C4-2B (cell line): ENCODE measurements at regions not wholly inside any gene's neighbourhood (a gene's known extent, or its start where the extent isn't known, plus 50 kb on each side); places are given as distances from the start of the nearest gene placed in this dataset.

Source experiments
- H3K27ac ChIP-seq: fragments of 450-650 bp; 2 replicates; pipeline ENCODE4 v1.5.1; 2017
- ZFX ChIP-seq: fragments of 450-650 bp; IDR thresholded peaks from 2 replicates; pipeline ENCODE4 v1.6.1; 2017
- TF ChIP-seq, protein P1 (sequence below): fragments of 450-650 bp; conservative IDR thresholded peaks from 2 replicates; pipeline ENCODE4 v1.5.1; 2017; ENCODE audit warnings: mild to moderate bottlenecking

DNA sequence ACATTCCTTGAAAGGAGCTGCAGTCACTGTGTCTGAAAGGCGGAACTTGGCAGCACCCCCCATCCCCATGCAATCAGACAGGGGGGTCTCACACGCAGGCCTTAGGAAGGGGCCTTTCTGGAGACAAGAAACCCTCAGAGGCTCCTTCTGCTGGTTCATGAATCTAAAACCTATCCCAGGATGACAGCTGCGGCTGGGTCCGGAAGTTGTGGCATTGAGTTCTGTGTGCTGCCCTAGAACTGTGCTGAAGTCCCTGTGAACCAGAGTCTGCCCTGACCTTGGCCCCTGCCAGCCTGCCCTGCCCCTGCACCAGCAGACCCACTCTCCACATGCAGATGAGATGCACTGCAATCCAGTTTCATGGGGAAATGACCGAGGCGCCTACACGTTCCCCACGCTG lies 268.0 kb downstream of the CTTN start:
- no peak for TF ChIP-seq ZFX
- TF ChIP-seq, protein P1, sequence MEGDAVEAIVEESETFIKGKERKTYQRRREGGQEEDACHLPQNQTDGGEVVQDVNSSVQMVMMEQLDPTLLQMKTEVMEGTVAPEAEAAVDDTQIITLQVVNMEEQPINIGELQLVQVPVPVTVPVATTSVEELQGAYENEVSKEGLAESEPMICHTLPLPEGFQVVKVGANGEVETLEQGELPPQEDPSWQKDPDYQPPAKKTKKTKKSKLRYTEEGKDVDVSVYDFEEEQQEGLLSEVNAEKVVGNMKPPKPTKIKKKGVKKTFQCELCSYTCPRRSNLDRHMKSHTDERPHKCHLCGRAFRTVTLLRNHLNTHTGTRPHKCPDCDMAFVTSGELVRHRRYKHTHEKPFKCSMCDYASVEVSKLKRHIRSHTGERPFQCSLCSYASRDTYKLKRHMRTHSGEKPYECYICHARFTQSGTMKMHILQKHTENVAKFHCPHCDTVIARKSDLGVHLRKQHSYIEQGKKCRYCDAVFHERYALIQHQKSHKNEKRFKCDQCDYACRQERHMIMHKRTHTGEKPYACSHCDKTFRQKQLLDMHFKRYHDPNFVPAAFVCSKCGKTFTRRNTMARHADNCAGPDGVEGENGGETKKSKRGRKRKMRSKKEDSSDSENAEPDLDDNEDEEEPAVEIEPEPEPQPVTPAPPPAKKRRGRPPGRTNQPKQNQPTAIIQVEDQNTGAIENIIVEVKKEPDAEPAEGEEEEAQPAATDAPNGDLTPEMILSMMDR, result no peak
- no peak overlapping the region for H3K27ac ChIP-seq

DNA sequence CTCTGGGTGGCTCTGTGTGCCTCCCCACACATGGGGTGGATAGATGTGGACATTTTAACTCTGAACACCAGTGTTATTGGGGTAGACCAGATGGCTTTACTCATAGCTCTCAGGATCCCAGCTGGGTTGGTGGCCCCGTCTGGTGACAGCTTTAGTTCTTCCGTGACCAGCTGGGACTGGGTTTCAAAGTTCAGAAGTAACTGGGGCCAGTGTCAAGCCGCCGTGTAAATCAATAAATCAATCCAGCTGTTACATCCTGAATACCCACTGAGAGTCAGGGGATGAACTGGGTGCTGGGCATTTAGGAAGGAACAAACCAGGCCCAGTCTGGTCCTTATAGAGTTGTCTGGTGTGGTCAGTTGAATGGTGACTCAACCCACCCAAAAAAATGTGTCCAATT lies 269.4 kb downstream of the CTTN start:
- H3K27ac ChIP-seq, result no peak overlapping the region
- TF ChIP-seq ZFX, result no peak
- TF ChIP-seq, protein P1, result no peak

DNA sequence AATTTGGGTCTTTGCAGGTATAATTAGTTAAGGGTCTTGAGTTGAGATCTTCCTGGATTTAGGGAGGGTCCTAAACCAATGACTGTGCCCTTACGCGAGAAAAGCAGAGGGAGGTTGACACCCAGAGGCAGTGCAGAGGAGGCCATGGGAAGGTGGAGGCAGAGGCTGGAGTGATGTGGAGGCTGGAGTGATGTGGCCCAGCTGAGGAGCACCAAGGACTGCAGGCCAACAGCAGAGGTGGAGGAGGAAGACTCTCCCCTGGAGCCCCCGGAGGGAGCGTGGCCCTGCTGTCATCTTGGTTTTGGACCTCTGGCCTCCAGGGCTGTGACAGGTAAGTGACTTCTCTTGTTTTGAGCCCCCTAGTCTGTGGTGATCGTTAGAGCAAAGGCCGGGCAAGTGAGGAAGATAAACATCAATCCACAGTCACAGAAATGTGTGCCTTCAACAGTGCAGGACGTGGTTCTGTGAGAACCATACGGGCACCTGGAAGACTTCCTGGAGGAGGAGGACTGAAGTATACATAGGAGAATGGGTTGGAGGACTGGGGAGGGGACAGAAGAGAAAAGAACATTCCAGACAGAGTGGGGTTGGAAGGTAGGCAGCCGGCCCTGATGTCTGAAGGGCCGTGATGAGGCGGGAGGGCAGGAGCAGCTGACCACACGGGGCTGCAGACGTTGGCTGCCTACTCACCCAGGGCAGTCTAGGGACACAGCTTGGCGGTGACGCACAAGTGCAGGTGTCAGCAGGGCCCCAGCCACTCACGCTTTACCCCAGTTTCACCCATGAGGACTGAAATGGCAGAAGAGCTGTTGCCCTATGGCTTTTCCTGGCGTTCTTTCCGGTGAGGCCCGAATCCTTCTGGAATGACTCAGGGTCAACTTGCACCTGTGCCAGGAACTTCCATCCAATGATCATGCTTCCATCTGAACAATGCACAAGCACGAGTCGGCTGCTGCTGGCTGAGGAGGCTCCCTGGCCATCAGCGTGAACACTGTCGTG lies 270.2 kb downstream of the CTTN start:
- no peak overlapping the region for H3K27ac ChIP-seq
- TF ChIP-seq, protein P1, result no peak
- no peak for TF ChIP-seq ZFX

DNA sequence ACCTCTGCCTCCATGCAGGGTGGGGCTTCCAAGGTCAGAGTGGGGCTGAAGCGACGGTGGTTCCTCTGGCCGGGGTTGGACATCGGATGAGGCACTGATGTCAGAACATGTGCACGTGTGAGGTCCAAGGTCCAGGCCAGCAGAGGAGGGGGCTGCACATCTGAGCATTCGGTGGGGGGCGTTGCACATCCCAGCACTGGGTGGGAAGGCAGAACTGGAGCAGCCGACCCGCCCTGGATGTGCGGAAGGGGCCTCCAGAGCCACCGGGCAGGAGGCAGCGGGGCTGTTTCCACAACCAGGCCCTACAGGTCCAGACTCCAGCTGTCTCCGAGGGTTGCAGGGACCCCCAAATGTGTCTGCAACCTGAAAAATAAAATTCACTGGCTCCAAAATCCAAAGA lies 271.0 kb downstream of the CTTN start:
- TF ChIP-seq ZFX, result no peak
- TF ChIP-seq, protein P1, result no peak
- H3K27ac ChIP-seq, result no peak overlapping the region

DNA sequence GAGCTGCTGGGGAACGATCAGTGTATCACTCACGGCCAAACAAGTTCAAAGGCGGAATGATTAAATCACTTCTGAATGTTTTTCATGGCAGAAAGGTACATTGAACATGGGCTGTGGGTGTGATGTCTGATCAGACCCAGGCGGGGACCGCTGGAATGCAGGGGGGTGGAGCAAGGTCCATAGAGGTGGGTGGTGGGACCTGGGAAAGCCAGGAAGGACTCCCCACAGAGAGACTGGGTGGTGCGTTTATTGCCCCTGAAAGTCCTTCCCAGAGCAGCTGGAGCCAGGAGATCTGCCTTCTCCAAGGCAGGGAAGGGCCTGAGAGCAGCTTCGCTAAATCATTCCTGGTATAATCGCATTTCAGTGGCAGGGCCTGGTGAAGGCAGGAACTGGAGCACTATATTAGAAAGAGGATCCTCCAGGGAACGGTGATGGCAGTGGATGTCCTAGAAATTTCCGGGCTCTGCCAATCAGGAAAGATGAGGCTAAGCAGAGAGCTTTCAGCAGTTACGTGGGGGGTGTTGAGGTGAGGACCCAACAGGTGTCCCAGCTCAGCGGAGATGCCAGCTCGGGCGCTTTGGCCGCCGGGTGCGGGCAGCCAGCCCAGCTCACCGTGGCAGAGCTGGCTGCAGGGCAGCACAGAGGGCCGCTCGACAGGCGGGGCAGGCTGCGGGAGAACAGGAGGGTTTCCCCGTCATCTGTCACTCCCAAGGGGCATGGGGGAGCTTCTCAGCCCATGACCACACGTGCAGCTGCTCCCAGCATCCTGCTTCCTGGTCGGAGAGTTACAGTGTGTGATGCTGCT lies 271.7 kb downstream of the CTTN start:
- no peak overlapping the region for H3K27ac ChIP-seq
- TF ChIP-seq, protein P1, result no peak
- no peak for TF ChIP-seq ZFX

DNA sequence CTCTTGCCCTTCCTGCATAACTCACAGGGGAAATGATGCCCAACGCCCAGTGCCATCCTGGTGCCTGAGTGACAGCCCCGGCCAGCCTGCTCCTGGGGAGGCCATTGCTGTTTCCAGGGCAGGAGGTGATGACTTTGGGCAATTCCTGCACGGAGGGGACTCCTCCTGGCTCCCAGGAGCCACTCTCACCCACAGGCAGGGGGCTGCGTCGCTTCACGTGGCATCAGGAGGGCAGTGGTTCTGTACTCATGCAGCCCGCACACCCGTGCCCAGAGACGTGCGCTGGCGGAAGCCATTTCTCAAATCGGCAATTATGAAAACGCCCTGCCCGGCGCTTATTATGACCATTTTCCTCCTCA lies 272.3 kb downstream of the CTTN start:
- TF ChIP-seq ZFX, result no peak
- TF ChIP-seq, protein P1, result no peak
- no peak overlapping the region for H3K27ac ChIP-seq

DNA sequence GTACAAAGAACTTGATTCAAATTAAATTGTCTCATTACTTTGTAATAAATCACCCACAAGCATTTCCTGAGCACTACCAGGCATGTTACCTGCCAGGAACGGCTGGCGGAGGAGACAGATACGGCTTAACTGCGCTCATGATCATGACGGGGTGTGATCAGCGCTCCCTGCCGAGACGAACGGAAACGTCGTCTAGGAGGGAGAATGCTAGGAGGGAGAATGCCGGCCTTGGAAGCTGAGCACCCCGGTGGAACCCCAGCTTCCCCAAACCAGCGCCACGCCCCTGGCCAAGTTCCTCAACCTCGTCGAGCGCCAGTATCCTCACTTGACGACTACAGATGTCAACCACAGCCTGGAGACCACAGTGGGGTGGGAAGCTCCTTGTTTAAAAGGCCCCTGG lies 272.8 kb downstream of the CTTN start:
- no peak for TF ChIP-seq ZFX
- TF ChIP-seq, protein P1, result no peak
- H3K27ac ChIP-seq, result no peak overlapping the region
